SK-MEL-5 (cell line): ENCODE measurements at regions not wholly inside any gene's neighbourhood (a gene's known extent, or its start where the extent isn't known, plus 50 kb on each side); places are given as distances from the start of the nearest gene placed in this dataset.

Experiments used
- DNase-seq: peaks from one replicate; pipeline ENCODE4 v3.0.0-alpha.2; 2016; ENCODE audit warnings: low read depth, low spot score
- in situ Hi-C: cut with HindIII; loops from 2 replicates; pipeline ENCODE4 v1.10.0; 2016; ENCODE audit warnings: low sequenced_read_pairs, high pct_unique_total_duplicates, low pct_unique_long_range_greater_than_20kb

DNA sequence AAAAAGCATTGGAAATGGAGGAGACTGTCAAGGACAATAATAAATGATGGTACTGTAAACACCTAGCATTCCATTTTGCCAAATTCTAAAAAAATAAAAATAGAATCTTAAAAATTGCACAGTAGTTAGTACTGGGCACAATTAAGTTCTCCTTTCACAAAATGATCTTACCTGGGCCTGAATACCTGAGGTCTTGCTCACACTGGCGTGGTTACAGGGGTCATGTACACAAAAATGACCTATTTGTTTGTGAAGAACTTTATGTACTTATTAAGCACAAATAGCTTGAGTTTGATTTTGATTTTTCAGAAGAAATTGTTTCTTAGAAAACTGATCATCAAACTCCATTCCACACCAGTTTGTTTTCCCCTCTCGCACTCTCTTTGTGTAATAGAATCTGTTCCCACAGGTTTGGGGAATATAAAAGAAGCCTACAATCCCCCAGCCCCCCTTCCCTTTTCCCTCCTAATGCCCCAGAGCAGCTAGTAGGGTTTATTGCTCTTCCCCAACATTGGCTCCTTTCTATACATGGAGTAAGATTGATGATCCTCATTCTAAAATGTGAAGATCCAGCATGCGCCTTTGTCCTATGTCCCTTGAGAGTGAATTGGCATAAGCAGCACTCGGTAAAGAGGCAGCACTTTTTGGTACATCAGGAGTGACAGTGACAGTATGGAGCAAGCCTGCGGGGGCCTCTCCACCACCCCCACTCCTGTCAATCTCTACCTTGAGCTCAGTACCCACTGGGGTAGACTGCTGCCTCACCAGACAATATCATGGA, 204.3 kb downstream of the ASCL1 start:
- no peak for DNase-seq
- in situ Hi-C loops = no loop called here

DNA sequence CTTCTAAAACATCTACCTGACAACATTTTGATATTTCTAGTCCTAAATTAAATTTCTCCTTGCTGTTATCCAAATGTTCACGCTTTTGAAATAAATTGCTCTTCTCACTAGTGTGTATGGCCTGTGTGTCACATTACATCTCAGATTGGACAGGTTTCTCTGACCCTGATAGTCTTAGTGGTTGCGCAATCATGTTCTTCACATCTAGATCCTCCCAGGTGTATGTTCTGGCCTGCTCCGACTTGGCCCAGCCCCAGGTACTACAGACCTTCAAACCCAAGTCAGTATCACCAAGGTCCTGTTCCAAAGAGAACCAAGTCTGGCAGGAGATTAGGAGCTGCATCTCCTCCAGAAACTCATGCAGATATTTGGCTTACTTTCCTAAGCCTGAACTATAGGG, 209.5 kb downstream of the ASCL1 start:
- DNase-seq = no peak
- in situ Hi-C loops = no loop called here

DNA sequence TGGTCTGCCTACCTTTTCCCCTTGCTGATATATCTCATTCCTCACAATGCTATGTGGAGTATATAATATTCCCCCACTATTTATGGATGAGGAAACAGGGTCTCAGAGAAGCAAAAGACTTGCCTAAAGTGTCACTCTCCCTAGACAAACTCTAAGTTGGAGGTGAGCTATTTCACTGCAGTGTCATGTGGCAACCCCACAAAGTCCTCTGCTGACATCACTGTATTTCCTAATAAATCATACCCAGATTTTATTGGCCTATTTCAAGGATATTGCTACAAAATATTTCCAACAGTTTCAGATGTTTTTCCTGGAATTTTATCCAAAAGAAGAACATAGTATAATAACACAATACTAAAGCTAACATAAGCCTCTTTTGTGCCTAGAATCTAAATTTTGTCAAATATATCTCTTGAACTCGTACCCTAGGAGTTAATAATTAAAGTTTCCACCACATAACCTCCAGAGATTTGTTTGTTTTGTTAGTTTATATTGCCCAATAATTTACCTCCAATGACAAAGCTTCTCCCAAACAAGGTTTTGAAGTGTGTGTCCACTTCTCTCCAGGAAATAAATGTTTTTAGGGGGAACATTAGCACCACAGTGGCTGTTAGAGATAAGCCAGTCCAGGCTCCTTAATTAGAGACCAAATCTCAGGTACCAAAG, 215.1 kb downstream of the ASCL1 start:
- in situ Hi-C loops = no loop called here
- no peak for DNase-seq

DNA sequence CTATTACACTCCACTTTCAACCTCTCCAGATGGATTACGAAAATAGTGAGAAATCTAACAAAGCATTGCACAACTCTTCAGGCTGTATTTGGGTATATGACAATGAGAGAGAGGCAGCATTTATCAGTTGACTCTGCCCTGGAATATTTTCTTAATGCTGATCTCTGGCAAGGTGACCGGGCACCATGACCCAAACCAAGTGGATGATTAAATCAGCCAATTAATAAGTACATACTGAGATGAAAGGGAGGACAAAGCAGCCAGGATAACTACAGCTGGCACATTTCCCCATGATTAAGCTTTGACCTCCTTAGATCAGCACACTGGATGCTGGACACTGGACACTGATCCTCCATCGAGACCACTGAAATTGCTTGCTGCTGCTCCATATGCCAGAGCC, 218.2 kb downstream of the ASCL1 start:
- in situ Hi-C loops = no loop called here

GRCh38 chr12:103177639-103178255, 220.3 kb downstream of the ASCL1 start:
- in situ Hi-C loops = no loop called here

More for the DNA sequence above, 218.2 kb downstream of the ASCL1 start:
- DNase-seq = no peak

GRCh38 chr12:103178366-103179080, 221.0 kb downstream of the ASCL1 start:
- DNase-seq = no peak
- in situ Hi-C loops = no loop called here

More at GRCh38 chr12:103177639-103178255, 220.3 kb downstream of the ASCL1 start:
- no peak for DNase-seq

DNA sequence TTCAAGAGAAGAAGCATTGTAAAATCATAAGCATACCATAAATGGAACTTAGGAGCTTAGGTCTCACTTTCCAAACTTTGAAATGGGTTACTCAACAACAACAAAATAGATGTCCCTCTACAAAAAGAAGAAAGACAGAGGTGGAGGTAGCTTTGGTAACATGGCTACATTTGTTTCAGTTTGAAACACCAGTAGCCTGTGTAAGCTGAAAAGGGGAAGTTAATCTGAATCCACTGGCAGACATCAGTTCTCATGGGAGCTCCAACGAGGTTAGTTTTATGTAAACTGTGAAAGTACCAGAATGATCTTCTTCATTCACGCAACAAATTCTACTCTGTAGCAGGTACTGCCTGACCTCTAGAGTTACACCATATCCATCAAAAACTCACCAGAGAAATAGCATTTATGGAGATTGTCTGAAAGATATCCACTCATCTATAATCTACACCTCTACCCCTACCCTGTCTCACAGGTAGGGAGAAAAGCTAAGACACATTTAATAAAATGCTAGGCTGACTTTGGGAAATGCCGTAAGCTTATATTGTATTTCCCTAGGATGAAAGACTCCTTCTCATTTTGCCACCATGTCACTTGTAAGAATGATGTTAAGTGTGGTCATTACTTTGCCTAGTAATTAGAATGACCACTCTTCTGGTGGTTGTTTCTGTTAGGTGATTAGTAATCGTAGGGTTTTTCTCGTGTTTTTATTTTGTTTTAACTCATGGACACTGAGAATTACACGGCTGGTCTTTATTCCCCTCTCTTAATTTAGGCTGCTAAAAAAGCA, 224.1 kb downstream of the ASCL1 start:
- in situ Hi-C loops = no loop called here
- DNase-seq = no peak

DNA sequence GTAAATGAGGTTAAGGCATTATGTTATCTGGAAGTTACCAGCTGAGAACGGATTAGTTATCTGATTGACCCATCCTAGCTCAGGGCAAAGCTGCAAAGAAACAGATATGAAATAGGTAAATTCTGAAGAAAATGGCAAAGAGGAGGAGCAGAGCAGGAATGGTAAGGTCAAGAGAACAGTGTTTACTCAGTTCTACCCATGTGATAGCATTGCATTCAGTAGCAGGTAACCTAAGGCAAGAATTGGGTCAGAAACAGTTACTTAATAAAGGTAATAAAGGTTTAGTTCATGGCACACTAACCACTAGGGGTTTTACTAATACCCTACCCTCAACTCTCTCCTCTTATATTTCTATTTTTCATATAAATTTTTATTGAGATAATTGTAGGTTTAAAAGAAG, 224.8 kb downstream of the ASCL1 start:
- in situ Hi-C loops = no loop called here
- no peak for DNase-seq

DNA sequence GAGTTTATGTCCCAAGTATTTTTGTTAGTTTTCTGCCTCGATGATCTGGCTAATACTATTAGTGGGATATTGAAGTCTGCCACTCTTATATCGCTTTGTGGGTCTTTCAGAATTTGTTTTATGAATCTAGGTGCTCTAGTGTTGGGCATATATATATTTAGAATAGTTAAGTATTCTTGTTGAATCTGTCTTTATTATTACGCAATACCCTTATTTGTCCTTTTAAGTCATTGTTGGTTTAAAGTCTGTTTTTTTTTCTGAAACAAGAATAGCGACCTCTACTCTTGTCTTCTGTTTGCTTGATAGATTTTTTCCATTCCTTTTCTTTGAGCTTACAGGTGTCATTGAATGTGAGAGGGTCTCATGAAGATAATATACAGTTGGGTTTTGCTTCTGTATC, 239.0 kb downstream of the ASCL1 start:
- no peak for DNase-seq
- in situ Hi-C loops = no loop called here

DNA sequence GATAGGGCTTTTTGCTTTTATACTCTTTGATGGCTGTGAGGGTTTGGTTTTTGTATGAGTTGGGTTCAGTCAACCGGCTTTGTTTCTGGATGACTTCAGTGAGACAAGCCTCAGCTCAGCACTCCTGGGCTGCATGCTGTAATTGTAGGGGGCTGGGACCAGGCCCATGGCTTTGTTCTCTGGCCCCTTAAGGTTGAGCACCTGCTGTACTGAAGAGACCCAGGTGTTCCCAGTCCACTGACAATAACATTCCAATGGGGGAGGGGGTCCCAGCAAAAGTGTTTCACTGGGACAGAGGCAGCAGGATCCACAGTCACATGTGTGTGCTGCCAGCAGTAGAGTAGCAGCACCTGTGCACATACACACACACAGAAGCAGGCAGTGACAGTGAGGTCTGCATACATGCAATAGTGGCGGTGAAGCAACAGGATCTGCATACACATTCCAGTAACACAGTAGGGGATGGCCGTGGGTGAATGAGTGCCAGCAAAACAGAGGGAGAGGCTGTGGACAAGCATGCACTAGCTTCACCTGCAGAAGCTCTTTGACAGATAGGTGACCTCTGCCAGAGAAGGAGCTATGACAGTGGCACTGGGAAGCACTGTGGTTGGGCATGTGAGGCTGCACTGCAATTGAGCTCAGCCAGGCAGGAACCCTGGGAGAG, 240.4 kb downstream of the ASCL1 start:
- in situ Hi-C loops = no loop called here
- no peak for DNase-seq

GRCh38 chr12:103198499-103198898, 241.0 kb downstream of the ASCL1 start:
- no peak for DNase-seq
- in situ Hi-C loops = no loop called here

DNA sequence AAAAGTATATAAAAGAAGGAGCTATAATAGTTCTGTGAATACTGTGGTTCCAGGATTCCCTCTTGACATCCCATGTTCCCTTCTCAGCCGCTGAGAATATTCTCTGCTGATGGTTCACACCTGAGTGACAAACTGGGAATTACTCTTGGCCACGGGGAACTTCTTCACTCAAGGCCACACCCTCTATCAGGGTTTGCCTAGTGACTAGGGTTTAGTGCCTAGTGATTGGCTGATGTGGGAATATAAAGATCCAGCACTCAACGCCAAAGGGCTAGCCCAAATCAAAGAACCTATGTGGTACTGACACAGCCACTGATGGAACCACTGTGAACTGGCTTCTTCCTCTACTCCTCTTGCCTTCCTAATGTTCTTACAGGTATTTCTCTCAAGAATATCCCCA, 248.4 kb downstream of the ASCL1 start:
- in situ Hi-C loops = no loop called here
- DNase-seq = peak; percentile 55

GRCh38 chr12:103207936-103208335, 250.5 kb downstream of the ASCL1 start:
- in situ Hi-C loops = no loop called here
- no peak for DNase-seq

GRCh38 chr12:103241184-103241583, 254.6 kb downstream of the C12orf42 start:
- no peak for DNase-seq
- in situ Hi-C loops = no loop called here

GRCh38 chr12:103244596-103244995, 251.2 kb downstream of the C12orf42 start:
- no peak for DNase-seq
- in situ Hi-C loops = no loop called here

GRCh38 chr12:103247531-103247930, 248.2 kb downstream of the C12orf42 start:
- no peak for DNase-seq
- in situ Hi-C loops = no loop called here

GRCh38 chr12:103249607-103250006, 246.2 kb downstream of the C12orf42 start:
- no peak for DNase-seq
- in situ Hi-C loops = no loop called here
